ENCODE measurements at regions not wholly inside any gene's neighbourhood (a gene's known extent, or its start where the extent isn't known, plus 50 kb on each side); places are given as distances from the start of the nearest gene placed in this dataset.

DNA sequence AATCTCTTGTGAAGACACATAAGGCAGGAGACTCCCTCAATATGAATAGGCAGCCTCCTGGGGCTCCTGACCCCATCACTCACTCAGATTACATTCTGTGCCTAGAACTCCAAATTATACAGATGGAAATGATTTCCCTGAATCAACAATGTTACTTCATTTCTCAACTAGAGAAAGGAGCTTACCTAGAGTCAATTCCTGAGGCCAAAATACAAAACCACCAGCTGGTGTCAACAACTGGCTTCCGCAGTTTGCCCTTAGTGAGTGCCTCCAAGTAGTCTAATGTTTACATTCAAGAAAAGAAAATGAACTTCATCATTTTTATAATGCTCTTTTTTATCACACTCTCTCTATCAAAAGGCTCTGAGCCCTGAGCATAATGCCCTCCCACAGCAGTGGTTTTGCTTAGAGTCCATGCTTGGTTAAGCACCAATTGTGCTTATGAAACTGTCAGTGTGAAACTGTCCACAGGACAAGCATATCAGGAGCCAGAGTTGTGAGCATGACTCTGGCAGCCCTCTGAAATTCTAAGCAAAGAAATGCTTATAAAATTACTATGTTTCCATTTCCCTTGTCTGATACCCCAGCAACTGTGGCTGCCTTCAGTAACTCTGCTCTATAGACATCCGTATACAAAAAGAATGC is 305.7 kb upstream of the PKDCC start:
- DNase-seq: no peak
- no peaks in the 10 kb centered on the region for H3K4me1 ChIP-seq
- TF ChIP-seq POLR2A (IDR thresholded peaks at IDR 0.05): no peak
- TF ChIP-seq, protein P1, sequence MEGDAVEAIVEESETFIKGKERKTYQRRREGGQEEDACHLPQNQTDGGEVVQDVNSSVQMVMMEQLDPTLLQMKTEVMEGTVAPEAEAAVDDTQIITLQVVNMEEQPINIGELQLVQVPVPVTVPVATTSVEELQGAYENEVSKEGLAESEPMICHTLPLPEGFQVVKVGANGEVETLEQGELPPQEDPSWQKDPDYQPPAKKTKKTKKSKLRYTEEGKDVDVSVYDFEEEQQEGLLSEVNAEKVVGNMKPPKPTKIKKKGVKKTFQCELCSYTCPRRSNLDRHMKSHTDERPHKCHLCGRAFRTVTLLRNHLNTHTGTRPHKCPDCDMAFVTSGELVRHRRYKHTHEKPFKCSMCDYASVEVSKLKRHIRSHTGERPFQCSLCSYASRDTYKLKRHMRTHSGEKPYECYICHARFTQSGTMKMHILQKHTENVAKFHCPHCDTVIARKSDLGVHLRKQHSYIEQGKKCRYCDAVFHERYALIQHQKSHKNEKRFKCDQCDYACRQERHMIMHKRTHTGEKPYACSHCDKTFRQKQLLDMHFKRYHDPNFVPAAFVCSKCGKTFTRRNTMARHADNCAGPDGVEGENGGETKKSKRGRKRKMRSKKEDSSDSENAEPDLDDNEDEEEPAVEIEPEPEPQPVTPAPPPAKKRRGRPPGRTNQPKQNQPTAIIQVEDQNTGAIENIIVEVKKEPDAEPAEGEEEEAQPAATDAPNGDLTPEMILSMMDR (IDR thresholded peaks at IDR 0.05): no peak
- no peaks in the 10 kb centered on the region for H3K36me3 ChIP-seq
- H3K27me3 ChIP-seq: no peaks in the 10 kb centered on the region
- H3K4me3 ChIP-seq: no peak overlapping the region
- intact Hi-C loops (cut with DNase I): no loop called here
- 61 to 75% methylated on average over 2 of the region's 2 CpGs for WGBS, 2 donors
- H3K9me3 ChIP-seq: no peaks in the 10 kb centered on the region
- H3K27ac ChIP-seq: no peak overlapping the region

DNA sequence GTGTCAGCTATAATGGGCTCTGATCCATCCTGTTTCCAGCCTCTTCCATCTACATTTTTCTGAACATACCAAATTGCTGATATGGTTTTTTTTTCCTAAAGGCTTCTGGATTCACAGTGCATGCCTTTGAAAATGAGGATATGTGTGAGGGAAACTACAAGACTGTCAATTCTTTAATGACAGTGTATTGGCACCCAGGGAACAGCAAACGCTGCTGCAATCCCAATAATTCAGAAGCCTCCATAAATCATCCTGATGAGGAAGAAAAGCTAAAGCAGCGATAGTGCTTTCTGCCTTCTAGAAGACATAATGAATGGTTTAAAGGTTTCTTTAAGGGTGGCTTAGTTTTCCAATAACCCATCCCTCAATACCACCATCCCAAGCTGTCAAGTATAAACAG is 304.5 kb upstream of the PKDCC start:
- intact Hi-C loops (cut with DNase I): no loop called here
- DNase-seq: no peak
- Histone ChIP-seq H3K9me3 (no peaks in the 10 kb centered on the region), H3K27me3 (no peaks in the 10 kb centered on the region), H3K4me1 (no peaks in the 10 kb centered on the region), H3K27ac (no peak overlapping the region), H3K36me3 (no peaks in the 10 kb centered on the region), H3K4me3 (no peak overlapping the region)
- 48% methylated on average over 2 of the region's 2 CpGs for WGBS, 2 donors
- no peak for TF ChIP-seq POLR2A (IDR thresholded peaks at IDR 0.05)
- TF ChIP-seq, protein P1 (IDR thresholded peaks at IDR 0.05): no peak

DNA sequence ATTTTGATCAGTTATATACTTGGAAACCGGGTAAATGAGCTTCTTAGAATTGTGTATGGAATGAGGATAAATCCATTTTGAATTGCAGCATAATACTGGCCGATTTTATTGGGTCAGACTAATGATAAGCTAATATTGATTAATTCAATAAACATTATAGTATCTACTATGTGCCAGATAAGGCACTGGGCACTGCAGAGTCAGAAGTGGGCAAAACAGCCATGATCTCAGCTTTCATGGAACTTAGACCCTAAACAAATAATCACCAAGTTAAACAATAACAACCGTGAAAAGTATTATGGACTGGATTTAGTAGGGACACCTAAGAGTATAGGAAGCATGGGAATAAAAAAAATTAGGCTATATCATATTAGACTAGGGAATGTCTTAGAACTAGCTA is 297.0 kb upstream of the PKDCC start:
- no peak for TF ChIP-seq POLR2A (IDR thresholded peaks at IDR 0.05)
- TF ChIP-seq, protein P1 (IDR thresholded peaks at IDR 0.05): no peak
- Histone ChIP-seq H3K9me3 (no peaks in the 10 kb centered on the region), H3K4me3 (no peak overlapping the region), H3K27me3 (no peaks in the 10 kb centered on the region), H3K36me3 (no peaks in the 10 kb centered on the region), H3K27ac (no peak overlapping the region), H3K4me1 (no peaks in the 10 kb centered on the region)
- 55 to 71% methylated on average over 3 of the region's 3 CpGs for WGBS, 2 donors
- intact Hi-C loops (cut with DNase I): no loop called here
- no peak for DNase-seq

DNA sequence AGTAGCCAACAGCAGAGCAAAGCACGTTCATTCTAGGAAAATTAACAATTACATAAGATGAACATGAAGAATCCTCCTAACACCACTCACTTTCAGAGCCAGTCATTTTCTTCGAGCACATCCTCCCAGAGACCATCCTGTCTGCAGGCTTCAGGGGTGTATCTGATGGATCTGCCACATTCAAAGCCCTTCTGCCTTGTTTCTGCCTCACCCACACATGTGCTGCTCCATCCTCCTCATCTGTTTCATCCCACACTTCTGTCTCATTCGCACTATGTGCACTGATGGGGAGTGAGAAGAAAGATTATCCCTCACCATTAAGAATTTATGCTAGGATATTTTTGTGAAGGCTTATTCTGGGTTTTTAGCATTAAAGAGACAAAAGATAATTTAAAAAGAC is 287.9 kb upstream of the PKDCC start:
- DNase-seq: no peak
- TF ChIP-seq, protein P1 (IDR thresholded peaks at IDR 0.05): no peak
- no peak for TF ChIP-seq POLR2A (IDR thresholded peaks at IDR 0.05)
- Histone ChIP-seq H3K9me3 (no peaks in the 10 kb centered on the region), H3K27me3 (peaks cover 0 to 5% (median 0%) of the 10 kb centered on the region in 4 donors), H3K27ac (no peak overlapping the region), H3K36me3 (no peaks in the 10 kb centered on the region), H3K4me3 (no peak overlapping the region), H3K4me1 (no peaks in the 10 kb centered on the region)
- 69 to 81% methylated on average over 3 of the region's 3 CpGs for WGBS, 2 donors
- intact Hi-C loops (cut with DNase I): no loop called here

DNA sequence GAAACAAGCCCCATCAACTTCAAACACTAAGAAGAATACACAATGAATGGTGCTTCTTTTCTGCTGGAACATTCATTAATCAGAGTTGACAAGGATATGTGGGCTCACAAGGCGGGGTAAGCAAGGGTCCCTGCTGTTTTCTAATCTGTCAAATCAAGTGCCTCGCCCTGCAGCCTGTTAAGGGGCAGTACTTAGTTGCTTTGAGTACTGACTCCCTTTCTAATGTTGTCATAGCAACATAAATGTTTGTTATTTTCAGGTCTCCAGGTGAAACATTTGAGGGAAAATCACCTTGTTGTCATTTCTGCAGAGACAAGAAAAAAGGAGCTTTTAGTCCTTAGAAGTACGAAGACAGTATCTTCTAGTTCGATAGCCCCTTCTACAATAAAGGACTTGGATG is 284.7 kb upstream of the PKDCC start:
- H3K36me3 ChIP-seq: no peaks in the 10 kb centered on the region
- intact Hi-C loops (cut with DNase I): no loop called here
- 33 to 38% methylated on average over 4 of the region's 4 CpGs for WGBS, 2 donors
- no peaks in the 10 kb centered on the region for H3K27me3 ChIP-seq
- TF ChIP-seq POLR2A (IDR thresholded peaks at IDR 0.05): no peak
- TF ChIP-seq, protein P1 (IDR thresholded peaks at IDR 0.05): no peak
- DNase-seq: no peak
- H3K4me1 ChIP-seq: no peaks in the 10 kb centered on the region
- no peak overlapping the region for H3K27ac ChIP-seq
- no peaks in the 10 kb centered on the region for H3K9me3 ChIP-seq
- H3K4me3 ChIP-seq: no peak overlapping the region

Measured in esophagus squamous epithelium (tissue), 5 donors.